ENCODE measurements at regions not wholly inside any gene's neighbourhood (a gene's known extent, or its start where the extent isn't known, plus 50 kb on each side); places are given as distances from the start of the nearest gene placed in this dataset.

- Histone ChIP-seq H3K4me2 (ENCODE audit: low read length) (no peak overlapping the region), H3K27me3 (ENCODE audit: insufficient read depth, low read depth, low read length) (no peaks in the 10 kb centered on the region), H3K79me2 (replicated peaks; ENCODE audit: insufficient read depth, low read length) (no peaks in the 10 kb centered on the region), H3K9ac (ENCODE audit: low read length) (no peak overlapping the region), H3K27ac (ENCODE audit: low read length) (no peak overlapping the region), H3K36me3 (ENCODE audit: insufficient read depth, low read length) (no peaks in the 10 kb centered on the region), H3K9me3 (ENCODE audit: low read length) (no peaks in the 10 kb centered on the region), H3F3A (ENCODE audit: insufficient read depth, low read length, poor library complexity, severe bottlenecking) (no peaks in the 10 kb centered on the region), H3K9me2 (ENCODE audit: insufficient read depth, low read length) (no peaks in the 10 kb centered on the region), H3K4me3 (ENCODE audit: low read length) (no peak overlapping the region), H4K20me1 (ENCODE audit: insufficient read depth) (no peaks in the 10 kb centered on the region), H2AFZ (ENCODE audit: low read depth, low read length) (no peak overlapping the region)
- TF ChIP-seq RAD21 (conservative IDR thresholded peaks at IDR 0.05) (no peak), SMC3 (conservative IDR thresholded peaks at IDR 0.05; ENCODE audit: poor library complexity) (no peak), TAF1 (IDR thresholded peaks at IDR 0.05; ENCODE audit: low read depth) (no peak), EP300 (conservative IDR thresholded peaks at IDR 0.05; ENCODE audit: poor library complexity, severe bottlenecking) (no peak), EZH2 (IDR thresholded peaks at IDR 0.05; ENCODE audit: borderline replicate concordance, insufficient read depth, low read length, poor library complexity, severe bottlenecking) (no peak), REST (IDR thresholded peaks at IDR 0.05; ENCODE audit: borderline replicate concordance) (no peak), POLR2AphosphoS5 (IDR thresholded peaks at IDR 0.05) (no peak), MXI1 (conservative IDR thresholded peaks at IDR 0.05; ENCODE audit: poor library complexity, severe bottlenecking) (no peak)
- TF ChIP-seq, protein P1, sequence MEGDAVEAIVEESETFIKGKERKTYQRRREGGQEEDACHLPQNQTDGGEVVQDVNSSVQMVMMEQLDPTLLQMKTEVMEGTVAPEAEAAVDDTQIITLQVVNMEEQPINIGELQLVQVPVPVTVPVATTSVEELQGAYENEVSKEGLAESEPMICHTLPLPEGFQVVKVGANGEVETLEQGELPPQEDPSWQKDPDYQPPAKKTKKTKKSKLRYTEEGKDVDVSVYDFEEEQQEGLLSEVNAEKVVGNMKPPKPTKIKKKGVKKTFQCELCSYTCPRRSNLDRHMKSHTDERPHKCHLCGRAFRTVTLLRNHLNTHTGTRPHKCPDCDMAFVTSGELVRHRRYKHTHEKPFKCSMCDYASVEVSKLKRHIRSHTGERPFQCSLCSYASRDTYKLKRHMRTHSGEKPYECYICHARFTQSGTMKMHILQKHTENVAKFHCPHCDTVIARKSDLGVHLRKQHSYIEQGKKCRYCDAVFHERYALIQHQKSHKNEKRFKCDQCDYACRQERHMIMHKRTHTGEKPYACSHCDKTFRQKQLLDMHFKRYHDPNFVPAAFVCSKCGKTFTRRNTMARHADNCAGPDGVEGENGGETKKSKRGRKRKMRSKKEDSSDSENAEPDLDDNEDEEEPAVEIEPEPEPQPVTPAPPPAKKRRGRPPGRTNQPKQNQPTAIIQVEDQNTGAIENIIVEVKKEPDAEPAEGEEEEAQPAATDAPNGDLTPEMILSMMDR (IDR thresholded peaks at IDR 0.05; ENCODE audit: poor library complexity, severe bottlenecking), result no peak
These were observed 189.1 kb upstream of the C1orf87 start for GRCh38 chr1:60262701-60263100.

DNA sequence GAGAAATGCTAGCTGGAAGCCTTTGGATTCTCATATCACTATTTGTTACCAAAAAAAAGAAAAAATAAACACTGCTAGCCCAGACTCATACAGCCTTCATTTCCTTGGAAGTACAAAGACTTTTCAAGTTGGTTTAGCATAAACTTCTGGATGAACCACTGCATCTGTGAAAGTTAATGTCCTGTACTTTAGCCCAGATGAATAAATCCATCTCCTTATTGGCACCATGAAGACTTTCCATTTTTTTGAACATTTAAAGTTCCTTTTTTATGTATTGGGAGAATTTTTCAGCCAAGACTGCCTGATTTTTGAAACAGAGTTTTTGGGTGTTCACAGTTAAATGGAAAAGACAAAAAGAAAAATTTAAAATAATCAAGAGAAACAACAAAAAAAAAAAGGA lies 184.0 kb upstream of the C1orf87 start:
- Histone ChIP-seq H2AFZ (ENCODE audit: low read depth, low read length) (no peak overlapping the region), H3K27me3 (ENCODE audit: insufficient read depth, low read depth, low read length) (no peaks in the 10 kb centered on the region), H3K27ac (ENCODE audit: low read length) (no peak overlapping the region), H3K4me2 (ENCODE audit: low read length) (no peak overlapping the region), H4K20me1 (ENCODE audit: insufficient read depth) (no peaks in the 10 kb centered on the region), H3K4me3 (ENCODE audit: low read length) (no peak overlapping the region), H3K9ac (ENCODE audit: low read length) (no peak overlapping the region), H3K79me2 (replicated peaks; ENCODE audit: insufficient read depth, low read length) (no peaks in the 10 kb centered on the region), H3K9me3 (ENCODE audit: low read length) (no peaks in the 10 kb centered on the region), H3K9me2 (ENCODE audit: insufficient read depth, low read length) (no peaks in the 10 kb centered on the region), H3F3A (ENCODE audit: insufficient read depth, low read length, poor library complexity, severe bottlenecking) (no peaks in the 10 kb centered on the region), H3K36me3 (ENCODE audit: insufficient read depth, low read length) (no peaks in the 10 kb centered on the region)
- no peak for TF ChIP-seq EP300 (conservative IDR thresholded peaks at IDR 0.05; ENCODE audit: poor library complexity, severe bottlenecking)
- no peak for TF ChIP-seq SMC3 (conservative IDR thresholded peaks at IDR 0.05; ENCODE audit: poor library complexity)
- no peak for TF ChIP-seq EZH2 (IDR thresholded peaks at IDR 0.05; ENCODE audit: borderline replicate concordance, insufficient read depth, low read length, poor library complexity, severe bottlenecking)

- Histone ChIP-seq H3K36me3 (ENCODE audit: insufficient read depth, low read length) (no peaks in the 10 kb centered on the region), H3K9me3 (ENCODE audit: low read length) (no peaks in the 10 kb centered on the region), H3K9me2 (ENCODE audit: insufficient read depth, low read length) (no peaks in the 10 kb centered on the region), H4K20me1 (ENCODE audit: insufficient read depth) (no peaks in the 10 kb centered on the region), H3K4me2 (ENCODE audit: low read length) (no peak overlapping the region), H3K27me3 (ENCODE audit: insufficient read depth, low read depth, low read length) (no peaks in the 10 kb centered on the region), H2AFZ (ENCODE audit: low read depth, low read length) (no peak overlapping the region), H3K9ac (ENCODE audit: low read length) (no peak overlapping the region), H3K4me3 (ENCODE audit: low read length) (no peak overlapping the region), H3F3A (ENCODE audit: insufficient read depth, low read length, poor library complexity, severe bottlenecking) (no peaks in the 10 kb centered on the region), H3K79me2 (replicated peaks; ENCODE audit: insufficient read depth, low read length) (no peaks in the 10 kb centered on the region), H3K27ac (ENCODE audit: low read length) (no peak overlapping the region)
- no peak for TF ChIP-seq MXI1 (conservative IDR thresholded peaks at IDR 0.05; ENCODE audit: poor library complexity, severe bottlenecking)
- TF ChIP-seq RAD21 (conservative IDR thresholded peaks at IDR 0.05), result no peak
- TF ChIP-seq POLR2AphosphoS5 (IDR thresholded peaks at IDR 0.05), result no peak
- no peak for TF ChIP-seq TAF1 (IDR thresholded peaks at IDR 0.05; ENCODE audit: low read depth)
- no peak for TF ChIP-seq SMC3 (conservative IDR thresholded peaks at IDR 0.05; ENCODE audit: poor library complexity)
- TF ChIP-seq, protein P1 (IDR thresholded peaks at IDR 0.05; ENCODE audit: poor library complexity, severe bottlenecking), result no peak
- TF ChIP-seq EZH2 (IDR thresholded peaks at IDR 0.05; ENCODE audit: borderline replicate concordance, insufficient read depth, low read length, poor library complexity, severe bottlenecking), result no peak
- TF ChIP-seq REST (IDR thresholded peaks at IDR 0.05; ENCODE audit: borderline replicate concordance), result no peak
- TF ChIP-seq EP300 (conservative IDR thresholded peaks at IDR 0.05; ENCODE audit: poor library complexity, severe bottlenecking), result no peak
These were observed 182.0 kb upstream of the C1orf87 start for GRCh38 chr1:60255565-60255964.
